ENCODE measurements at regions not wholly inside any gene's neighbourhood (a gene's known extent, or its start where the extent isn't known, plus 50 kb on each side); places are given as distances from the start of the nearest gene placed in this dataset.
"Not testable (repeated sequence)": the region's sequence is repeated elsewhere in the genome, so short reads cannot be mapped to it uniquely, and the experiment has no call there.

DNA sequence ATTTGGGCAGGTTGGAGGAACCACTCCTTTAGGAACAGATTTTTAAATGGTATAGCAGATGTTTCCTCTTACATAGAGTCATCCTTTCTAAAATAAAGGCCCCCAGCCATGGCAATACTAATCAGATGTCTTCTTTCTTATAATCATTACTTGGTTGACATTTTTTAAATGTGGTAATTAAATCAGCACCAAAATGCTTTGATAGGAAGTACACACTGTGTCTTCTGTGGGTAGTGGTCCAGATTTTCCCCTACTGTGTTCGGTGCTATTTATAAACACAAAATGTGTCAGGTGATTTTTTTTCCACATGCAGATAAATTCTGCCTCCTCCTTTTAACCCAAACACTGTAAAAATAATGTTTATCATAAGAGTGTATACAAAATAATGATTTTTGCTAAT lies 200.9 kb upstream of the DTNA start:
- H3K36me3 ChIP-seq (ENCODE audit: insufficient read depth, low read length) = peaks cover 9% of the 10 kb centered on the region
- no peaks in the 10 kb centered on the region for H3K9me3 ChIP-seq (ENCODE audit: insufficient read depth, low read depth, low read length)
- WGBS = 100% methylated on average over 1 of the region's 1 CpG
- no peak overlapping the region for H3K4me3 ChIP-seq (ENCODE audit: low read length)
- H3K9ac ChIP-seq (ENCODE audit: low read depth, low read length) = no peak overlapping the region
- H3K27me3 ChIP-seq (ENCODE audit: insufficient read depth, low read length) = no peaks in the 10 kb centered on the region
- H3K27ac ChIP-seq (ENCODE audit: low read depth, low read length) = no peak overlapping the region
- peaks cover 35% of the 10 kb centered on the region for H3K4me1 ChIP-seq (ENCODE audit: insufficient read depth, low read length)

DNA sequence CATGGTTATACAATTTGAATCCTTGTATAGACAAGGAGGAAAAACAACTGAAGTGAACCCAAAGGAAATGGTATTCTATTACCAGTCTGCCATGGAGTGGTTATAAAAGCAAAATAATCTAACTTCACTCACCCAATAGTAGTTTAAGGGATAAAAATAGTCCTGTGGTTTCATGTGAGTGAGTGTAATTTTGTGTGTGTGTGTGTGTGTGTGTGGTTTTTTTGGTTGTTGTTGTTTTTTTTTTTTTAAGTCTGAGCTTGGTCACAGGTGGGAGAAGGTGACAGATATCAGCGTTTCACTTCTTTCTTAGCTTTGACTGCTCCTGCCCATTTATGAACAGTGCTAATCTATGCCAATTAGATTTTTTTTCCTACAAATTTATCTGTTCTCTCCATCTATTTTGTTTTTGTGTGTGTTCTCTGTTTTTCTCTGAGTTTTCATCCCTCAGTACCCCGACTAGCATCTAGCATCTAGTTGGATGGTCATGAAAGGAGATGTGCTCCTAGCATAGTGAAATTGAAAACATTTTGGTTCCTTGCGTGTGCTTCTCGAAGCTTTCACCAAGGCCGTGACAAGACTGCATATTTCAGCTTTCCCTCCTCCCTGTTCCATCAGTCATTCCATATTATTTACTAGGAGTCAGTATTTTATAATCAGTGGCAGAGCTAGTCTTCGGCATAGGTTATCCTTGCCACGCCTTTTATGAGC lies 200.1 kb upstream of the DTNA start:
- Histone ChIP-seq H3K4me1 (ENCODE audit: insufficient read depth, low read length) (peaks cover 26% of the 10 kb centered on the region), H3K27ac (ENCODE audit: low read depth, low read length) (no peak overlapping the region), H3K9ac (ENCODE audit: low read depth, low read length) (no peak overlapping the region), H3K9me3 (ENCODE audit: insufficient read depth, low read depth, low read length) (peaks cover 3% of the 10 kb centered on the region; the same call in 1 of the 2 replicates), H3K36me3 (ENCODE audit: insufficient read depth, low read length) (peaks cover 12% of the 10 kb centered on the region), H3K27me3 (ENCODE audit: insufficient read depth, low read length) (no peaks in the 10 kb centered on the region), H3K4me3 (ENCODE audit: low read length) (no peak overlapping the region)
- 95% methylated on average over 7 of the region's 7 CpGs for WGBS

DNA sequence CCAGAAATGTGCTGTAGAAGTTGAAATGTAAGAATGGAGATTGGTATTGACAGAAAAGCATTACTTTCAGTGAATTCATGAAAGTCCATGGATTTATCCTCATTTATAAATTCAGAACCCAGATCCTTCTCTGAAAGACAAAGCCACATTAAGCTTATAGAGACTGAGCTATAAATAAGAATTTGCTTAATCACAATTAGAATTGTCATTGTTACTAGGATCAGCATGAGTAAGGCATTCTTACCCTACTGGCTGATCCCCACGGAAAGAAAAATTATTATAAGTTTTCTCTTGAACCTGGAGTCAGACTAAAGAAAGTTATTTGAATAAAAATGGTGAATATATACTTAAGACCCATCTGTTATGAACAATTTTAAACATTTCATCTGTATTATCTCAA lies 199.2 kb upstream of the DTNA start:
- no peak overlapping the region for H3K4me3 ChIP-seq (ENCODE audit: low read length)
- H3K9ac ChIP-seq (ENCODE audit: low read depth, low read length) = no peak overlapping the region
- 80% methylated on average over 1 of the region's 1 CpG for WGBS
- peaks cover 22% of the 10 kb centered on the region for H3K4me1 ChIP-seq (ENCODE audit: insufficient read depth, low read length)
- no peaks in the 10 kb centered on the region for H3K27me3 ChIP-seq (ENCODE audit: insufficient read depth, low read length)
- peaks cover 21% of the 10 kb centered on the region for H3K36me3 ChIP-seq (ENCODE audit: insufficient read depth, low read length)
- no peak overlapping the region for H3K27ac ChIP-seq (ENCODE audit: low read depth, low read length)
- H3K9me3 ChIP-seq (ENCODE audit: insufficient read depth, low read depth, low read length) = peaks cover 8% of the 10 kb centered on the region

DNA sequence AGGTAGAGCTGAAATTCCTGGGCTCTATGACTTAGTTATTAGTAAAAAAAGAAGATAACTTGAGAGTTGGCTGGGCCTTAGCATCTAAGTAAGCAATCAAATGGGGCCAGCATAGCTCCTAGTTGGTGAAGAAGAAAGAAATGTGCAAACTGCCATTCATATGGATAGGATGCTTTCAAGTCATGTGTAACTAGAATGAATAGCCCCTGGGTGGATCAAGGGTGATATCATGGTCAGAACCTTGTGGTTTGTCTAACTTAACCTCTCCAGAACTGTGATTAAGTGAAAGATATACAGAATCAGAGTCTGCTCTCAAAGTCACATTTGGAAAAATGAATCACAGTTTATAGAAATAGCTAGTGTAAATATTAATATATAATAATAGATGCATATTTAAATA lies 198.7 kb upstream of the DTNA start:
- H3K36me3 ChIP-seq (ENCODE audit: insufficient read depth, low read length) = peaks cover 22% of the 10 kb centered on the region
- no peak overlapping the region for H3K9ac ChIP-seq (ENCODE audit: low read depth, low read length)
- H3K27ac ChIP-seq (ENCODE audit: low read depth, low read length) = no peak overlapping the region
- H3K27me3 ChIP-seq (ENCODE audit: insufficient read depth, low read length) = no peaks in the 10 kb centered on the region
- H3K4me3 ChIP-seq (ENCODE audit: low read length) = no peak overlapping the region
- peaks cover 22% of the 10 kb centered on the region for H3K4me1 ChIP-seq (ENCODE audit: insufficient read depth, low read length)
- peaks cover 10% of the 10 kb centered on the region for H3K9me3 ChIP-seq (ENCODE audit: insufficient read depth, low read depth, low read length)

DNA sequence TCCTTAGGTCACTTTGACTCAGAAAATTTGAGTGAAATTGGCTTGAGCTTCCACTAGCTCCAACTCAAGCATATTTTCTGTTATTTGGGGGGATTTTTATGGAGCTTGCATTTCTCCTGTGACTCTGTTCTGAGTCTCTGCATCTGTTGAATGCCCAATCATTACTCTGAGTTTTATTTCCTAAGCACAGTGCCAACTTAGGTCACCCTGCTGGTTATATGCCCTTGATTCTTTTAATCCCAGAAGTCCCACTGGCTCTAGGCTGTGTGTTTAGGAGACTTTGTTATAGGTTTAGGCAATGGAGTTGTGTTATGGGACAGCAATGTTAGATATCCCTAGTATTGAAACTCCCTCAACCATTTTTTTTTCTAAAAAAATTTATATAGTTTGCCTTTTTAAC lies 198.2 kb upstream of the DTNA start:
- Histone ChIP-seq H3K9ac (ENCODE audit: low read depth, low read length) (no peak overlapping the region), H3K9me3 (ENCODE audit: insufficient read depth, low read depth, low read length) (peaks cover 10% of the 10 kb centered on the region), H3K27ac (ENCODE audit: low read depth, low read length) (no peak overlapping the region), H3K4me3 (ENCODE audit: low read length) (no peak overlapping the region), H3K4me1 (ENCODE audit: insufficient read depth, low read length) (peaks cover 22% of the 10 kb centered on the region), H3K36me3 (ENCODE audit: insufficient read depth, low read length) (peaks cover 22% of the 10 kb centered on the region), H3K27me3 (ENCODE audit: insufficient read depth, low read length) (no peaks in the 10 kb centered on the region)

DNA sequence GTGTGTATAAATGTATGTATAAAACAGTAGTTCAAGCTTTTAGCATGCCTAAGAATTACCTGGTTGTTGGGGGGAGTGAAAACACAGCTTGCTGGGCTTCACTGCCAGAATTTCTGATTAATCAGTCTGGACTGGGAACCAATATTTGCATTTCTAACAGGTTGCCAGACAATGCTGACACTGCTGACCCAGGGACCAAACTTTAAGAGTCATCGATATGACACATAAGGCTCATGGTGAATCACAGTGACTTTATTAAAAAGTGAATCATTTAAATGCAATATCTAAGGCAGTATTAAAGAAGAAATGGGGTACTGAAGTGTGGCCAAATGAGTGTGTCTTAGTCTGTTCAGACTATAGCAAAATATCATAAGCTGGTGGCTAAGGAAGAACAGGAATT lies 195.9 kb upstream of the DTNA start:
- no peak overlapping the region for H3K4me3 ChIP-seq (ENCODE audit: low read length)
- peaks cover 10% of the 10 kb centered on the region for H3K9me3 ChIP-seq (ENCODE audit: insufficient read depth, low read depth, low read length)
- no peak overlapping the region for H3K27ac ChIP-seq (ENCODE audit: low read depth, low read length)
- no peak overlapping the region for H3K9ac ChIP-seq (ENCODE audit: low read depth, low read length)
- no peaks in the 10 kb centered on the region for H3K27me3 ChIP-seq (ENCODE audit: insufficient read depth, low read length)
- 100% methylated on average over 1 of the region's 1 CpG for WGBS
- peaks cover 22% of the 10 kb centered on the region for H3K4me1 ChIP-seq (ENCODE audit: insufficient read depth, low read length)
- H3K36me3 ChIP-seq (ENCODE audit: insufficient read depth, low read length) = peaks cover 22% of the 10 kb centered on the region

DNA sequence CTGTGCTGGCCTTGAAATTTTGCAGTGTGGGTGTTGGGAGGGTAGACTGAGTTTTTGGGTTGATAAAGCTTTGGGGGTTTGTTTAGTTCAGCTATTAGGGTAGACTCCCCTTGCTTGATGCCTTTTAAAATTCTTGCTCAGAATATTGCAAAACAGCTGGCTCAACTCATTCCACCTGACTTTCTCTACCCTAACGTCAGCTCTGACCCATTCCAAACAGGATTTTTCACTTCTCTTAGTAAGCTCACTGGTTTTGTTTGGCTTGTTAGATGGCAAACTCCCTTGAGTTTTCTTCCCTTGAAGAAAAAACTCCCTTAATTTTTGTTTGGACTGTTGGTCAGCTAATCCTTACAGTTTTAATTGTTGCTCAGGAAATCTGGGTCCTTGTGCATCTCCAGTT lies 195.1 kb upstream of the DTNA start:
- Histone ChIP-seq H3K9me3 (ENCODE audit: insufficient read depth, low read depth, low read length) (peaks cover 10% of the 10 kb centered on the region), H3K36me3 (ENCODE audit: insufficient read depth, low read length) (peaks cover 22% of the 10 kb centered on the region), H3K4me1 (ENCODE audit: insufficient read depth, low read length) (peaks cover 20% of the 10 kb centered on the region), H3K9ac (ENCODE audit: low read depth, low read length) (no peak overlapping the region), H3K27ac (ENCODE audit: low read depth, low read length) (no peak overlapping the region), H3K4me3 (ENCODE audit: low read length) (no peak overlapping the region), H3K27me3 (ENCODE audit: insufficient read depth, low read length) (no peaks in the 10 kb centered on the region)
- WGBS = 95% methylated on average over 1 of the region's 1 CpG

DNA sequence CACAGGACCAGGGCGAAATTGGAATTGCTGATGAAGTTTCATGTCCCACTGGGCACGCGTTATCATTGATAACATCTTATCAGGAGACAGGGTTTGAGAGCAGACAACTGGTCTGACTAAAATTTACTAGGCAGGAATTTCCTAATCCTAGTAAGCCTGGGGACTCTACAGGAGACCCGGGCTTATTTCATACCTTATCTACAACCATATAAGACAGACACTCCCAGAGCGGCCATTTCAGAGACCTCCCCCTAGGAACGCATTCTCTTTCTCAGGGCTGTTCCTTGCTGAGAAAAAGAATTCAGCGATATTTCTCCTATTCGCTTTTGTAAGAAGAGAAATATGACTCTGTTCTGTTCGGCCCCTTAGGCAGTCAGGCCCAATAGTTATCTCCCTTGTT lies 193.7 kb upstream of the DTNA start:
- 87% methylated on average over 9 of the region's 9 CpGs for WGBS

DNA sequence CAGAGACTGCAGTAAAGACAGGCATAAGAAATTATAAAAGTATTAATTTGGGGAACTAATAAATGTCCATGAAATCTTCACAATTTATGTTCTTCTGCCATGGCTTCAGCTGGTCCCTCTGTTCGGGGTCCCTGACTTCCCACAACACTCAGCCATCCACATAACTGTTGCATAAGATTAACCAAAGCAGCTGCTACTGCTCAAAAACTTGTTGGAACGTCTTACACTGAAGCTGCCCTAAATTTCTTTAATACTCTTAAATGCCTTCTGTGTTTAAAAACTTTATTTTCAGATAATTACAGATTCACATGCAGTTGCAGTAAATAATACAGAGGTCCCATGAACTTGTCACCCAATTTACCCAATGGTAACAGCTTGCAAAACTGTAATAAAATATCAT lies 193.1 kb upstream of the DTNA start:
- H3K4me3 ChIP-seq (ENCODE audit: low read length); H3K27ac ChIP-seq (ENCODE audit: low read depth, low read length); H3K9ac ChIP-seq (ENCODE audit: low read depth, low read length); H3K4me1 ChIP-seq (ENCODE audit: insufficient read depth, low read length); H3K27me3 ChIP-seq (ENCODE audit: insufficient read depth, low read length): not testable (repeated sequence)
- Histone ChIP-seq H3K36me3 (ENCODE audit: insufficient read depth, low read length) (peaks cover 22% of the 10 kb centered on the region), H3K9me3 (ENCODE audit: insufficient read depth, low read depth, low read length) (peaks cover 10% of the 10 kb centered on the region)
- WGBS = 96% methylated on average over 2 of the region's 2 CpGs

More for the DNA sequence above, 193.7 kb upstream of the DTNA start:
- not testable (repeated sequence) for H3K4me3 ChIP-seq (ENCODE audit: low read length); H3K27ac ChIP-seq (ENCODE audit: low read depth, low read length); H3K27me3 ChIP-seq (ENCODE audit: insufficient read depth, low read length); H3K4me1 ChIP-seq (ENCODE audit: insufficient read depth, low read length); H3K9ac ChIP-seq (ENCODE audit: low read depth, low read length)
- Histone ChIP-seq H3K9me3 (ENCODE audit: insufficient read depth, low read depth, low read length) (peaks cover 10% of the 10 kb centered on the region), H3K36me3 (ENCODE audit: insufficient read depth, low read length) (peaks cover 22% of the 10 kb centered on the region)

DNA sequence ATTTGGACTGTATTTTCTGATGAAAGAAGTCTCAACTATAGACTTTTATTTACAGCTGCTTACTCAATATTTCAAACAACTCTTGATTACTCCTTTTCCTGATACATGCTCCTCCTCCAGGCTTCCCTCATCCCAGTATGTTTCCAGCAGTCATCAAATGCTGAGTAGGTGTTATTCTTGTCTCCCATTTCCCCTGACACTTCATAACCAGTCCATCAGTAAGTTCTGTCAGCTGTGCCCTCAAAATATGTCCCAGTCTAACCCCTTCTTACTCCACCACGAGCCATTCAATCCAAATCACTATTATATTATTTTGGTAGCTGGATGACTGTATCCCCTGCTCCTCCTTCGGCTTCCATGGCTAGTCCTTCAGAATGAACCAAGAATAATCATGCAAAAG lies 189.1 kb upstream of the DTNA start:
- H3K4me1 ChIP-seq (ENCODE audit: insufficient read depth, low read length) = peaks cover 5% of the 10 kb centered on the region; the same call in 1 of the 2 replicates
- no peaks in the 10 kb centered on the region for H3K36me3 ChIP-seq (ENCODE audit: insufficient read depth, low read length)
- H3K27ac ChIP-seq (ENCODE audit: low read depth, low read length) = no peak overlapping the region
- 100% methylated on average over 1 of the region's 2 CpGs for WGBS
- no peaks in the 10 kb centered on the region for H3K27me3 ChIP-seq (ENCODE audit: insufficient read depth, low read length)
- 0 out of 2 replicates have a peak, but pooled peaks cover 2% of the 10 kb centered on the region for H3K9me3 ChIP-seq (ENCODE audit: insufficient read depth, low read depth, low read length)
- H3K4me3 ChIP-seq (ENCODE audit: low read length) = no peak overlapping the region
- H3K9ac ChIP-seq (ENCODE audit: low read depth, low read length) = no peak overlapping the region

DNA sequence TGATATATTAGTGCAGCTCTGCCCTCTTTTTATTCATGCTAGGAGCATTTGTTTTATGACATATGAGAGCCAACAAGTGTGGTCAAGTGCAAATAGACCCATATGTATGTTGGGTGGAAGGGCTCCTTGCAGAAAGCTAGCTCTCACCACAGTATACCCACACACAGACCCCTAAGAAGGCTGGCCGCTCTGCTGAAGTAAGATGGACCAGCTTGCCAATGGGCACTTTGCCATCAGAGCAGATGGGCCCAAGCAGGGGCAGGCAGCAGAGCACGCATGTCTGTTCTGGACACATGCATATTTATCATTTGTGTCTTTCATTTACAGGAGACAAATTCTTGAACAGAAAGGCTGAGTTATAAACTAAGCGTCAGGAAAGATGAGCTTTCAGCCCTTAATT lies 187.5 kb upstream of the DTNA start:
- Histone ChIP-seq H3K27ac (ENCODE audit: low read depth, low read length) (no peak overlapping the region), H3K4me1 (ENCODE audit: insufficient read depth, low read length) (peaks cover 5% of the 10 kb centered on the region; the same call in 1 of the 2 replicates), H3K9me3 (ENCODE audit: insufficient read depth, low read depth, low read length) (no peaks in the 10 kb centered on the region), H3K36me3 (ENCODE audit: insufficient read depth, low read length) (no peaks in the 10 kb centered on the region), H3K9ac (ENCODE audit: low read depth, low read length) (no peak overlapping the region), H3K4me3 (ENCODE audit: low read length) (no peak overlapping the region), H3K27me3 (ENCODE audit: insufficient read depth, low read length) (no peaks in the 10 kb centered on the region)
- 89% methylated on average over 3 of the region's 3 CpGs for WGBS

DNA sequence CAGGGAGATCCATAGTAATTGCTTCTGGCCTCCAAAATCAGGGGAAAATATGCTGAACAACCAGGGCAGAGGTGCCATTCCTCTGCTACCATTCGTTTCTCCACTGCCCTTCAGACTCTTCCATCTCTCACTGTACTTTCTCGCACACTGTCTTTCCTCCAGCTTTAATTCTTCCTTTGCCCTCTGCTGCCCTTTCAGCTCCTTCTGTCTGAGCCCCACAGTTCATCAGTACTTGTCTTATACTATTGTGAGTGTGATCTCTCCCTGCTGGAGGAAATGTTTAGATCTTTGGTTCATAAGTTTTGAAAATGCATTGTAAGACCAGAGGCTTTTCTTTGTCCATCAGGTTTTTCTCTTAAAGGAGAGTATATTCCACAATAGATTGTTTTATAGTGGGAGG lies 184.9 kb upstream of the DTNA start:
- H3K9me3 ChIP-seq (ENCODE audit: insufficient read depth, low read depth, low read length) = no peaks in the 10 kb centered on the region
- no peak overlapping the region for H3K4me3 ChIP-seq (ENCODE audit: low read length)
- no peaks in the 10 kb centered on the region for H3K27me3 ChIP-seq (ENCODE audit: insufficient read depth, low read length)
- H3K9ac ChIP-seq (ENCODE audit: low read depth, low read length) = no peak overlapping the region
- peaks cover 12% of the 10 kb centered on the region for H3K4me1 ChIP-seq (ENCODE audit: insufficient read depth, low read length)
- no peaks in the 10 kb centered on the region for H3K36me3 ChIP-seq (ENCODE audit: insufficient read depth, low read length)
- 86% methylated on average over 2 of the region's 2 CpGs for WGBS
- H3K27ac ChIP-seq (ENCODE audit: low read depth, low read length) = no peak overlapping the region
